ENCODE measurements at regions not wholly inside any gene's neighbourhood (a gene's known extent, or its start where the extent isn't known, plus 50 kb on each side); places are given as distances from the start of the nearest gene placed in this dataset.
"Not testable (repeated sequence)": the region's sequence is repeated elsewhere in the genome, so short reads cannot be mapped to it uniquely, and the experiment has no call there.

- DNase-seq, result peak; percentile 75 to 98 (median 94)
Observed at GRCh38 chr15:26082221-26083109, 219.3 kb upstream of the ATP10A start.

- peak in 2 of 51 donors; percentile 46 to 64 for DNase-seq
Observed at GRCh38 chr15:26081758-26082220, 218.7 kb upstream of the ATP10A start.

- no peak for DNase-seq
Observed at GRCh38 chr15:26075770-26076169, 212.6 kb upstream of the ATP10A start.

DNA sequence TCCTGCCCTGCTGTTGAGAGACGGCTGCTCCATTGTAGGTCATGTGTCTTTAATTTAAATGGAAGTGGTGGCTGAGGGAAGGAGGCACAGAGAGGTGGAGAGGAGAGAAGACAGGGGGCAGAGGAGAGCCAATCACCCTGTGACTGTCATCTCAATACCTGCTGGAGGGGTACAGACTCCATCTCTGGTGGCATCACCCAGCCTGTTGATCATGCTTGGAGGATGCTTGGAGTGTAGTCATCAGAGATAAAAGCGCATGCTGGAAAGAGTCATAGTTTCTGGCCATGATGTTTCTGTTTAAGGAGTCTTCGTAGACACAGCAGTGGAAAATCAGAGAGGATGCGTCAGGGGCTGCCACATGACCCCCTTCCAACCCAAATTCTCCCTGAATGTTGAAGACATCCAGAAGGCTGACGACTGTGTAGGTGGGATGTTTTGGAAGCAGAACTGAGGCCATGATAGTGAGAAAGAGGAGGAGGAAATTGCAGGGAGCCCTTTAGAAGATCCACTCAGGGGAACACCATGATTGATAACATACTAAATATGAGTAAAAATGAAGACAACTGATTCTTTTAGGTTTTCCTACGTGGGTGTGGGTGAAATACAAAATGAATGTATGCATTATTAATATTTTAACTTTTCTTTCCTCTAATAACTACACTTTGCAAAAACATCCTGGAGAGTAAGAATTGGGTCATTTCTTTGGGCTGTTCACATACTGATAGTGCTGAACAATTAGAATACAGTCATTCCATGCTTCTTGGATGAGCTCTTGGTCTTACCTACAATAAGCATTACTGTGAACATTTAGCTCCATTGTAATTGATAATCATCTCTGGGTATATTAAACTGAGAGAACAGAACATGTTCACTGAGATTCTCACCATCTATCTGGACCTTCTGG, 210.6 kb upstream of the ATP10A start:
- DNase-seq, result peak in 1 of 51 donors; percentile 33

GRCh38 chr15:26070095-26070532, 207.0 kb upstream of the ATP10A start:
- peak in 8 of 51 donors; percentile 2 to 45 (median 12) for DNase-seq

DNA sequence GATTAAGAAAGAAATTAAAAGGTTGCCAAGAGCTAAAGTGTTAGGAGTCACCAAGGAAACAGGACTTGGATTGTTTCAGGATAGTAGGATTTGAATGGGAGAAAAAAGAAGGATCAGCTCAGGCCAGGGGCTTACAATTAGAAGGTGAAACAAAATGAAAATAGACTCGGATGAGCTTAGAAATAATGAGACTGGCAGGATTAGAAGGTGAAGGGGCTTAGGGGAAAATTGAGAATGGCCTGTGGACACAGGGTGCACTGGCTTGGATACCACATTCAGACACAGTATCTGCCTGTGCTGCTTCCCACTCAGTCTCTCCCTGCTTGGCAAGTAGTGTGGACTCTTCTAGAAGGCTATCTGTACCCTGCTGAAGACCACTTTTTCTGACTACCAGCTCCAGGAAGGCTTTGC, 206.1 kb upstream of the ATP10A start:
- peak in 1 of 51 donors; percentile 44 for DNase-seq

DNA sequence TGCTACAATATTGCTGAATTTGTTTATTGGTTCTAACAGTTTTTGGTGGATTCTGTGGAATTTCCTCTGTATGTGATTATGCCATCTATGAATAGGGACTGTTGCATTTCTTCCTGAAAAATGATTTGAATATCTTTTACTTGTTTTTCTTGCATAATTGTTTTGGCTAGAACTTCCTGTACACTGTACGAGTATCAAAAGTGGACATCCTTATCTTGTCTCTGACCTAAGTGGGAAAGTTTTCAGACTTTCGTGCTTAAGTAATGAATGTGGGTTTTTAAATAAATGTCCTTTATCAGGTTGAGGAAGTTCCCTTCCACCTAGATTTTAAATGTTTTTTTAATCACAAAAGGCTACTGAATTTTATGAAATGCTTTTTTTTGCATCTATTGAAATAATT, 203.8 kb upstream of the ATP10A start:
- no peak for DNase-seq

- DNase-seq, result no peak
Observed at GRCh38 chr15:26065723-26066122, 202.6 kb upstream of the ATP10A start.

- no peak for DNase-seq
Observed at GRCh38 chr15:26061248-26061647, 198.1 kb upstream of the ATP10A start.

DNA sequence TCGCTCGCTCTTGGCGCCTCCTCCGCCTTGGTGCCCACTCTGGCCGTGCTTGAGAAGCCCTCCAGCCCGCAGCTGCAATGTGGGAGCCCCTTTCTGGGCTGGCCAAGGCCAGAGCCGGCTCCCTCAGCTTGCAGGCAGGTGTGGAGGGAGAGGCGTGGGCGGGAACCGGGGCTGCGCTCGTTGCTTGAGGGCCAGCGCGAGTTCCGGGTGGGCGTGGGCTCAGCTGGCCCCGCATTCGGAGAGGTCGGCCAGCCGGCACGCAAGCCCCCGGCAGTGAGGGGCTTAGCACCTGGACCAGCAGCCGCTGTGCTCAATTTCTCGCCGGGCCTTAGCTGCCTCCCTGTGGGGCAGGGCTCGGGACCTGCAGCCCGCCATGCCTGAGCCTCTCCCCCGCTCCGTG, 193.6 kb upstream of the ATP10A start:
- DNase-seq, result not testable (repeated sequence)

DNA sequence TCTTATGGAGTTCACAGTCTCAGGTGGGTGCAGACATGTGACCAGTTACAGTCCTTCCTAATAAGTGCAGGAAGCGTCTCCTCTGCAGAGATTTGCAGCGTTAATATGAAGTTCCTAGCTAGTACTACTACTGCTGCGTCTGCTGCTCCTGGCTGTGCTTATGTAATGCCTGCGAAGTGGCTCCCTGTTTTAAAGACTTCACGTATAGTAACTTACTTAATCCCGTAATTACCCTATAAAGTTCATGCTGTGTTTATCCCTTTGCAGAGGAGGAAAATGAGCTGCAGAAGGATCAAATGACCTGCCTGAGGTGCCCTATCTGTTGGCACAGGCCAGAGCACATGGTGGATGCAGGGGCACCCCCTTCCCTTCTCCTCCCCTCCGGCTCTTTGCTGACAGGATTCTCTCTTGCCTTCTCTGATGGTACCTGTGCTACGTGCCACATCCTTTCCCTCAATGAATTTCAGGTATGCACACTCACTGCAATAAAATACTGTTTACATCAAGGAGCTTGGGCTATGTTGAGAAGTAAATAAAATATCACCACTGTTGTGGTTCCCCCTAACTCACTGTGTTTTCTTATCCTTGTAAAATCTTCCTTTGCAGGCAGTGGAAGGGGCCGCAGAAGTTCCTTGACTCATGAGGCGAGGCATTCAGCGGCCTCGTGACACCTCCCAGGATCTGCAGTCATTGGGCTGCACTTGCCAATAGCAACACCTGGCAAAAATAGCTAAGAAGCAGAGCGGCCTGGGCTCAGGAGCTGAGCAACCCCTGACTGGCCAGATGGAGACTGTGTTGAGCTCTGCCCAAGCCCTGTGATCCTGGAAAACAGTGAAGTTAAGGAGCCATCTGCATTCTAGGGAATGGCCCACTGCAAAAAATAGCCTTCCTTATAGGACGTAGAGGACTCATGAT, 188.9 kb upstream of the ATP10A start:
- peak in 1 of 51 donors; percentile 6 for DNase-seq

- peak in 1 of 51 donors; percentile 39 for DNase-seq
Observed at GRCh38 chr15:26050984-26051383, 187.9 kb upstream of the ATP10A start.

GRCh38 chr15:26049900-26050657, 187.0 kb upstream of the ATP10A start:
- DNase-seq, result no peak

- no peak for DNase-seq
Observed at GRCh38 chr15:26048669-26049068, 185.5 kb upstream of the ATP10A start.

DNA sequence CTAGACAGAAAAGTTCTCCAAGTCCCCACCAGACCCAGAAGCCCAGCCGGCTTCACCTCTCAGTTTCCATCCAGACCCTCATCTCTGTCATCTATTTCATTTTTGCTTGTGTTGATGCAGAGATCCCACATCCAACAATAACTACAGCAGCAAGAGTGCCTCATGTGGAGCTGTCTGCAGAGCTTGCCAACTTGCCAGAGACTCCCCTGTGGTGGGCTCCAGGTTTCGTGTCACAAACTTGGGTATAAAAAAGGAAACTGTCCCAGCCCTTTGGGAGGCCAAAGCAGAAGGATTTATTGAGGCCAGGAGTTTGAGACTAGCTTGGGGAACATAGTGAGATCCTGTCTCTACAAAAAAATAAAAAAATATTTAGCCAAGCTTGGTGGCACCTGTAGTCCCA, 182.4 kb upstream of the ATP10A start:
- no peak for DNase-seq

DNA sequence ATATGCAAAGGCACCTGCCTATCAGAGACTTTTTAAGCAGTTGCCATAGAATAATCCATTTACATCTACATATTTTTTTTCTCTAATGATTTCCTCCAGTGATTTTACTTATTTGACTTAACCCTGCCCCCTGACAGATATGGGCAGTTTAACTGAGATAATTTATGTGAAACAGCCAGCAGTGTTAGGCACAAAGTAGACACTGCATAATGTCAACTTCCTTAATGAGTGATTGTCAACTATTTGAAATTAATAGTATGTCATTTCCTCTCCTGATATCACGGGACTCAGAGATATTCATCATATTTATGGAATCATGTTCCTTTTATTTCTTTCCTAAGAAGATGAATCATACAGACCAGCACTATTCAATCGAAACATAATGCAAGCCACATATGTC, 179.9 kb upstream of the ATP10A start:
- DNase-seq, result no peak

- no peak for DNase-seq
Observed at GRCh38 chr15:26038693-26039092, 175.6 kb upstream of the ATP10A start.

- DNase-seq, result peak in 1 of 51 donors; percentile 18
Observed at GRCh38 chr15:26037369-26037768, 174.2 kb upstream of the ATP10A start.

- DNase-seq, result no peak
Observed at GRCh38 chr15:26033493-26033892, 170.4 kb upstream of the ATP10A start.

All from hypothalamus (tissue), 51 donors.